ENCODE measurements at regions not wholly inside any gene's neighbourhood (a gene's known extent, or its start where the extent isn't known, plus 50 kb on each side); places are given as distances from the start of the nearest gene placed in this dataset.

DNA sequence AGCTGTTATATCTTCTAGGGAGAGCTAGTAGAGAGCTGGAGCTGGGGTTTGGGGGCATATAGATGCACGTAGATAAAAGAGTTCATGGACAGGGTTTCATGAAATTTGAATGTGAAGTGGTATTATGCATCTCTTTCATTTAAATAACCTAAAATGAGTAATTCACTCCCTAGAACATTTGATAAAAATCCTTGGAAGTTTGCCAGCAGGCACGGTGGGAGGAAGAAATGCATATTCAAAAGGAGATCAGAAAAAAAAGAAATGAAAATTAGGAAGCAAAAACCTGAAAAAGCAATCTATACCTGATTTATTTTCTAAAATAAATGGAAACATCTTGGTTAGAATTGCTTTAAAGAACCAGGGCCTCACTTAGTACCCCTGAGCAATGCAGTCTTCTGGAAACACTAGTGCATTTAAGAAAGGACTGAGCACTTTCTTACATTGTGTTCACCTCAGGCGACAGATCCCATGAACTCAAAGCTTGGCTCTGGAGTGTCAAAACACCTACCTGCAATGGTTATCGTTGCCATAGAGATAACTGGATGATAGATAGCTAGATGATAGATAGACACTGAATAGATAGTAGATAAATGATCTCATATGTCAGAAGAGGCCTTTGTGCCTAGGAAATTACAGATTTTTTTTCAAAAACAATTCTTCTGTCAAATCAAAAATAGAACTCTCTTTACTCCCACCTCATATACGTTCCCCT, 458.6 kb upstream of the THRB start:
- no peak for DNase-seq (ENCODE audit: low spot score)
- Histone ChIP-seq H3K4me1 (ENCODE audit: insufficient read depth) (no peaks in the 10 kb centered on the region), H3K4me3 (no peak overlapping the region), H2AFZ (no peak overlapping the region), H3F3A (replicated peaks; ENCODE audit: low read depth) (no peaks in the 10 kb centered on the region), H3K27ac (ENCODE audit: low read depth) (no peak overlapping the region), H3K9me2 (ENCODE audit: insufficient read depth) (no peaks in the 10 kb centered on the region), H3K79me2 (replicated peaks; ENCODE audit: insufficient read depth) (no peaks in the 10 kb centered on the region), H3K4me2 (no peak overlapping the region), H4K20me1 (replicated peaks; ENCODE audit: insufficient read depth) (peaks cover 15% of the 10 kb centered on the region; the same call in 1 of the 2 replicates), H3K36me3 (ENCODE audit: insufficient read depth) (no peaks in the 10 kb centered on the region), H3K27me3 (ENCODE audit: insufficient read depth) (peaks cover 100% of the 10 kb centered on the region)
- no peak overlapping the region for H3K4me3 Mint-ChIP-seq
- H3K36me3 Mint-ChIP-seq (ENCODE audit: low read depth): no peaks in the 10 kb centered on the region
- no peak overlapping the region for H3K27ac Mint-ChIP-seq
- TF ChIP-seq JUNB (IDR thresholded peaks at IDR 0.05; ENCODE audit: unreplicated experiment) (no peak), CREB1 (CRISPR knock-in tag; IDR thresholded peaks at IDR 0.05; ENCODE audit: low read depth) (no peak), POLR2AphosphoS5 (IDR thresholded peaks at IDR 0.05; ENCODE audit: low read depth) (no peak), EZH2phosphoT487 (IDR thresholded peaks at IDR 0.05; ENCODE audit: unreplicated experiment) (no peak), STAT1 (IDR thresholded peaks at IDR 0.05; ENCODE audit: unreplicated experiment) (no peak), NANOG (IDR thresholded peaks at IDR 0.05; ENCODE audit: borderline replicate concordance) (no peak), ETS1 (IDR thresholded peaks at IDR 0.05) (no peak), ZNF331 (CRISPR knock-in tag; IDR thresholded peaks at IDR 0.05; ENCODE audit: low read depth) (no peak), REST (IDR thresholded peaks at IDR 0.05; ENCODE audit: unreplicated experiment) (no peak)
- TF ChIP-seq, protein P1, sequence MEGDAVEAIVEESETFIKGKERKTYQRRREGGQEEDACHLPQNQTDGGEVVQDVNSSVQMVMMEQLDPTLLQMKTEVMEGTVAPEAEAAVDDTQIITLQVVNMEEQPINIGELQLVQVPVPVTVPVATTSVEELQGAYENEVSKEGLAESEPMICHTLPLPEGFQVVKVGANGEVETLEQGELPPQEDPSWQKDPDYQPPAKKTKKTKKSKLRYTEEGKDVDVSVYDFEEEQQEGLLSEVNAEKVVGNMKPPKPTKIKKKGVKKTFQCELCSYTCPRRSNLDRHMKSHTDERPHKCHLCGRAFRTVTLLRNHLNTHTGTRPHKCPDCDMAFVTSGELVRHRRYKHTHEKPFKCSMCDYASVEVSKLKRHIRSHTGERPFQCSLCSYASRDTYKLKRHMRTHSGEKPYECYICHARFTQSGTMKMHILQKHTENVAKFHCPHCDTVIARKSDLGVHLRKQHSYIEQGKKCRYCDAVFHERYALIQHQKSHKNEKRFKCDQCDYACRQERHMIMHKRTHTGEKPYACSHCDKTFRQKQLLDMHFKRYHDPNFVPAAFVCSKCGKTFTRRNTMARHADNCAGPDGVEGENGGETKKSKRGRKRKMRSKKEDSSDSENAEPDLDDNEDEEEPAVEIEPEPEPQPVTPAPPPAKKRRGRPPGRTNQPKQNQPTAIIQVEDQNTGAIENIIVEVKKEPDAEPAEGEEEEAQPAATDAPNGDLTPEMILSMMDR (conservative IDR thresholded peaks at IDR 0.05; ENCODE audit: low read depth in 2 of 2): no peak
- TF ChIP-seq, protein P2, sequence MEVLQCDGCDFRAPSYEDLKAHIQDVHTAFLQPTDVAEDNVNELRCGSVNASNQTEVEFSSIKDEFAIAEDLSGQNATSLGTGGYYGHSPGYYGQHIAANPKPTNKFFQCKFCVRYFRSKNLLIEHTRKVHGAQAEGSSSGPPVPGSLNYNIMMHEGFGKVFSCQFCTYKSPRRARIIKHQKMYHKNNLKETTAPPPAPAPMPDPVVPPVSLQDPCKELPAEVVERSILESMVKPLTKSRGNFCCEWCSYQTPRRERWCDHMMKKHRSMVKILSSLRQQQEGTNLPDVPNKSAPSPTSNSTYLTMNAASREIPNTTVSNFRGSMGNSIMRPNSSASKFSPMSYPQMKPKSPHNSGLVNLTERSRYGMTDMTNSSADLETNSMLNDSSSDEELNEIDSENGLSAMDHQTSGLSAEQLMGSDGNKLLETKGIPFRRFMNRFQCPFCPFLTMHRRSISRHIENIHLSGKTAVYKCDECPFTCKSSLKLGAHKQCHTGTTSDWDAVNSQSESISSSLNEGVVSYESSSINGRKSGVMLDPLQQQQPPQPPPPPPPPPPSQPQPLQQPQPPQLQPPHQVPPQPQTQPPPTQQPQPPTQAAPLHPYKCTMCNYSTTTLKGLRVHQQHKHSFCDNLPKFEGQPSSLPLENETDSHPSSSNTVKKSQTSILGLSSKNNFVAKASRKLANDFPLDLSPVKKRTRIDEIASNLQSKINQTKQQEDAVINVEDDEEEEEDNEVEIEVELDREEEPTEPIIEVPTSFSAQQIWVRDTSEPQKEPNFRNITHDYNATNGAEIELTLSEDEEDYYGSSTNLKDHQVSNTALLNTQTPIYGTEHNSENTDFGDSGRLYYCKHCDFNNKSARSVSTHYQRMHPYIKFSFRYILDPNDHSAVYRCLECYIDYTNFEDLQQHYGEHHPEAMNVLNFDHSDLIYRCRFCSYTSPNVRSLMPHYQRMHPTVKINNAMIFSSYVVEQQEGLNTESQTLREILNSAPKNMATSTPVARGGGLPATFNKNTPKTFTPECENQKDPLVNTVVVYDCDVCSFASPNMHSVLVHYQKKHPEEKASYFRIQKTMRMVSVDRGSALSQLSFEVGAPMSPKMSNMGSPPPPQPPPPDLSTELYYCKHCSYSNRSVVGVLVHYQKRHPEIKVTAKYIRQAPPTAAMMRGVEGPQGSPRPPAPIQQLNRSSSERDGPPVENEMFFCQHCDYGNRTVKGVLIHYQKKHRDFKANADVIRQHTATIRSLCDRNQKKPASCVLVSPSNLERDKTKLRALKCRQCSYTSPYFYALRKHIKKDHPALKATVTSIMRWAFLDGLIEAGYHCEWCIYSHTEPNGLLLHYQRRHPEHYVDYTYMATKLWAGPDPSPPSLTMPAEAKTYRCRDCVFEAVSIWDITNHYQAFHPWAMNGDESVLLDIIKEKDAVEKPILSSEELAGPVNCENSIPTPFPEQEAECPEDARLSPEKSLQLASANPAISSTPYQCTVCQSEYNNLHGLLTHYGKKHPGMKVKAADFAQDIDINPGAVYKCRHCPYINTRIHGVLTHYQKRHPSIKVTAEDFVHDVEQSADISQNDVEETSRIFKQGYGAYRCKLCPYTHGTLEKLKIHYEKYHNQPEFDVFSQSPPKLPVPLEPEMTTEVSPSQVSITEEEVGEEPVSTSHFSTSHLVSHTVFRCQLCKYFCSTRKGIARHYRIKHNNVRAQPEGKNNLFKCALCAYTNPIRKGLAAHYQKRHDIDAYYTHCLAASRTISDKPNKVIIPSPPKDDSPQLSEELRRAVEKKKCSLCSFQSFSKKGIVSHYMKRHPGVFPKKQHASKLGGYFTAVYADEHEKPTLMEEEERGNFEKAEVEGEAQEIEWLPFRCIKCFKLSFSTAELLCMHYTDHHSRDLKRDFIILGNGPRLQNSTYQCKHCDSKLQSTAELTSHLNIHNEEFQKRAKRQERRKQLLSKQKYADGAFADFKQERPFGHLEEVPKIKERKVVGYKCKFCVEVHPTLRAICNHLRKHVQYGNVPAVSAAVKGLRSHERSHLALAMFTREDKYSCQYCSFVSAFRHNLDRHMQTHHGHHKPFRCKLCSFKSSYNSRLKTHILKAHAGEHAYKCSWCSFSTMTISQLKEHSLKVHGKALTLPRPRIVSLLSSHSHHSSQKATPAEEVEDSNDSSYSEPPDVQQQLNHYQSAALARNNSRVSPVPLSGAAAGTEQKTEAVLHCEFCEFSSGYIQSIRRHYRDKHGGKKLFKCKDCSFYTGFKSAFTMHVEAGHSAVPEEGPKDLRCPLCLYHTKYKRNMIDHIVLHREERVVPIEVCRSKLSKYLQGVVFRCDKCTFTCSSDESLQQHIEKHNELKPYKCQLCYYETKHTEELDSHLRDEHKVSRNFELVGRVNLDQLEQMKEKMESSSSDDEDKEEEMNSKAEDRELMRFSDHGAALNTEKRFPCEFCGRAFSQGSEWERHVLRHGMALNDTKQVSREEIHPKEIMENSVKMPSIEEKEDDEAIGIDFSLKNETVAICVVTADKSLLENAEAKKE (CRISPR knock-in tag; IDR thresholded peaks at IDR 0.05): no peak
- peaks cover 5% of the 10 kb centered on the region; the same call in 2 of the 3 replicates for H3K4me1 Mint-ChIP-seq
- peaks cover 93% of the 10 kb centered on the region for H3K27me3 Mint-ChIP-seq (ENCODE audit: insufficient read depth, low read depth, poor library complexity)
- ATAC-seq: no peak
- peaks cover 2% of the 10 kb centered on the region; the same call in 1 of the 3 replicates for H3K9me3 Mint-ChIP-seq
